HFFc6 (cell line): ENCODE measurements at regions not wholly inside any gene's neighbourhood (a gene's known extent, or its start where the extent isn't known, plus 50 kb on each side); places are given as distances from the start of the nearest gene placed in this dataset.

Experiments
- DNase-seq: peaks from one replicate; pipeline ENCODE4 v3.0.0-alpha.2; 2018
- H3K27ac Mint-ChIP-seq: 2 replicates; pipeline ENCODE4 v1.8.0; 2020; ENCODE audit warnings: mild to moderate bottlenecking, mixed read lengths
- H3K27me3 Mint-ChIP-seq: 2 replicates; pipeline ENCODE4 v1.8.0; 2021; ENCODE audit warnings: mild to moderate bottlenecking, moderate library complexity, mixed read lengths; ENCODE audit not compliant: insufficient read depth
- H3K36me3 Mint-ChIP-seq: 2 replicates; pipeline ENCODE4 v1.8.0; 2021; ENCODE audit warnings: low read depth, mixed read lengths
- H3K4me1 Mint-ChIP-seq: 2 replicates; pipeline ENCODE4 v1.8.0; 2020; ENCODE audit warnings: low read depth, mixed read lengths
- H3K4me3 Mint-ChIP-seq: 2 replicates; pipeline ENCODE4 v1.8.0; 2020; ENCODE audit warnings: mild to moderate bottlenecking, moderate library complexity, mixed read lengths
- H3K9me3 Mint-ChIP-seq: 2 replicates; pipeline ENCODE4 v1.8.0; 2020; ENCODE audit warnings: mild to moderate bottlenecking, mixed read lengths
- TF ChIP-seq, protein P1 (sequence below): fragments of 200-600 bp; sonication (generic); IDR thresholded peaks from 2 replicates; pipeline ENCODE4 v1.5.0; 2021; ENCODE audit warnings: antibody characterized with exemption, mild to moderate bottlenecking

DNA sequence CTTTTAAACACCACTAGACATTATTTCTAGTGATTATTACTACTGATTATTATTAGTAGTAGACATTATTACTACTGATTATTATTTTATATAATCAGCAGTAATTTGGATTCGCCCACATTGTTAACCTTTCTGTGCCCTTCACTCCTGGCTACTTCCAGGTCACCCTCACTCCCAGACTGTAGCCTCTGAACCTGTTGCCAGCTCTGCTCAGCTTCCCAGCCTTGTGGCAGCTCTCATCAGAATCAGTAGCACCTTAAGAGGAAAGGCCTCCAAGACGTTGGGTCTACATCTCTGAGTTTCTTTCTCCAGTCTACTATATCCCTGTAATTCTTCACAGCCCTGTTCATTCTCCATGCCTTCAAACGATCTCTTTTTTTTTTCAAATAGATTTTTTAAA lies 137.0 kb downstream of the KATNIP start:
- no peaks in the 10 kb centered on the region for H3K9me3 Mint-ChIP-seq
- no peaks in the 10 kb centered on the region; the same call in 1 of the 2 replicates for H3K27me3 Mint-ChIP-seq
- H3K36me3 Mint-ChIP-seq, result 0 out of 2 replicates have a peak, but pooled peaks cover 7% of the 10 kb centered on the region
- H3K4me1 Mint-ChIP-seq, result peaks cover 19% of the 10 kb centered on the region
- no peak overlapping the region for H3K4me3 Mint-ChIP-seq
- H3K27ac Mint-ChIP-seq, result no peak overlapping the region
- DNase-seq, result no peak
- TF ChIP-seq, protein P1, sequence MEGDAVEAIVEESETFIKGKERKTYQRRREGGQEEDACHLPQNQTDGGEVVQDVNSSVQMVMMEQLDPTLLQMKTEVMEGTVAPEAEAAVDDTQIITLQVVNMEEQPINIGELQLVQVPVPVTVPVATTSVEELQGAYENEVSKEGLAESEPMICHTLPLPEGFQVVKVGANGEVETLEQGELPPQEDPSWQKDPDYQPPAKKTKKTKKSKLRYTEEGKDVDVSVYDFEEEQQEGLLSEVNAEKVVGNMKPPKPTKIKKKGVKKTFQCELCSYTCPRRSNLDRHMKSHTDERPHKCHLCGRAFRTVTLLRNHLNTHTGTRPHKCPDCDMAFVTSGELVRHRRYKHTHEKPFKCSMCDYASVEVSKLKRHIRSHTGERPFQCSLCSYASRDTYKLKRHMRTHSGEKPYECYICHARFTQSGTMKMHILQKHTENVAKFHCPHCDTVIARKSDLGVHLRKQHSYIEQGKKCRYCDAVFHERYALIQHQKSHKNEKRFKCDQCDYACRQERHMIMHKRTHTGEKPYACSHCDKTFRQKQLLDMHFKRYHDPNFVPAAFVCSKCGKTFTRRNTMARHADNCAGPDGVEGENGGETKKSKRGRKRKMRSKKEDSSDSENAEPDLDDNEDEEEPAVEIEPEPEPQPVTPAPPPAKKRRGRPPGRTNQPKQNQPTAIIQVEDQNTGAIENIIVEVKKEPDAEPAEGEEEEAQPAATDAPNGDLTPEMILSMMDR, result no peak

DNA sequence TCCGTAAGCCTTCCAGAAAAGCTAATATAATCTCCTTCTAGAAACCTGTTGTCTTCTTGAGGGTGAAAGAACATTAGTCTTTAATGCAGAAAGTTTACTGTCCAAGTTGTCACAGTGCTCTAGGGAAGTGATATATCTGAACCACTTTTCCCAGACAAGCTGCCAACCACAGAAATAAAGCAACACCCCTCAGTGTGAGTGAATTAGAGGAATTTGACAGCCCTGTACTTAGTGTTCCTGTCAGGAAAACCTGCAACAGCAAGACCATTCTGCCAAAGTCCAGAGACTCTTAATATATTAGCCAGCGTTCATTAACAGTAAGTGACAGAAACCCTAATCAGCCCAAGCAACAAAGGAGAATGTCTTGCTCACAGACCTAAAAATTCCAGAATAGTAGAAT lies 137.7 kb downstream of the KATNIP start:
- no peak for DNase-seq
- no peak overlapping the region for H3K27ac Mint-ChIP-seq
- no peak overlapping the region for H3K4me3 Mint-ChIP-seq
- H3K9me3 Mint-ChIP-seq, result no peaks in the 10 kb centered on the region
- TF ChIP-seq, protein P1, result no peak
- 0 out of 2 replicates have a peak, but pooled peaks cover under 1% of the 10 kb centered on the region for H3K36me3 Mint-ChIP-seq
- H3K4me1 Mint-ChIP-seq, result peaks cover 19% of the 10 kb centered on the region
- no peaks in the 10 kb centered on the region; the same call in 1 of the 2 replicates for H3K27me3 Mint-ChIP-seq

DNA sequence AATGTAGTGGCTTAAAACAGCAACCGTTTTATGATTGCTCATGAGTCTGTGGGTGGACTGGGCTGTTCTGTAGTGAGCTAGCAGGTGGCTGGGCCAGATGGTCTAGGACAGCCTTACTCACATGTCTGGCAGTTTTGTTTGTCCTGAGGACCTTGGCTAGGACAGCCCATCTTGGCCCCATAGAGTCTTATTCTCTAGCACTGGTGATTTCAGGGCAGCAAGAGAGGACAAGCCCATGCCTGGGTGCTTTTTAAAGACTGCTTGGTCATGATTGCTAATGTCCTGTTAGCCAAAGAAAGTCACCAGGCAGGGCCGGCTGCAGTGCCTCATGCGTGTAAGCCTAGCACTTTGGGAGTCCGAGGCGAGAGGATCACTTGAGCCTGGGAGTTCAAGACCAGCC lies 139.8 kb downstream of the KATNIP start:
- no peaks in the 10 kb centered on the region; the same call in 1 of the 2 replicates for H3K27me3 Mint-ChIP-seq
- H3K36me3 Mint-ChIP-seq, result no peaks in the 10 kb centered on the region
- H3K27ac Mint-ChIP-seq, result no peak overlapping the region
- DNase-seq, result no peak
- H3K4me3 Mint-ChIP-seq, result no peak overlapping the region
- peaks cover 19% of the 10 kb centered on the region for H3K4me1 Mint-ChIP-seq
- TF ChIP-seq, protein P1, result no peak
- no peaks in the 10 kb centered on the region for H3K9me3 Mint-ChIP-seq

DNA sequence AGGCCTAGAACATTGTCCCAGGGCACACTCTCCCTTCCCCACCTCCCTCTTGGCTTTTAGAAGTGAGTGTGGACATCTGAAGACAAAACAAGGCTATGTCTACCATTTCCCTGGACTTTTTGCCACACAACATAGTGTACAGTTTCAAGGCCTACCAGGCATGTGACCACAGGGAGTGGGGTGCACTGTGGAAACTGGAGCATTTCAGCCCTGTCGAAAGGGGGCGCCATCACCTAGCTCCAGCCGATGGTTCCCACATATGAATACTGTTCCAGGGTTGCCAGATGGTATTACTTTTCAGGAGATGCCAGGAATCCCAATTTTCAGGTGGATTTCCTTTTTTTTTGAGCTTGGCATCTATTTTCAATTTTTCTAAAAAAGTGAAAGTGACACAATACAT lies 140.7 kb downstream of the KATNIP start:
- no peaks in the 10 kb centered on the region for H3K36me3 Mint-ChIP-seq
- peaks cover 10% of the 10 kb centered on the region for H3K4me1 Mint-ChIP-seq
- H3K27ac Mint-ChIP-seq, result no peak overlapping the region
- no peak overlapping the region for H3K4me3 Mint-ChIP-seq
- TF ChIP-seq, protein P1, result peak; percentile 83
- no peaks in the 10 kb centered on the region for H3K9me3 Mint-ChIP-seq
- peak; percentile 37 for DNase-seq
- H3K27me3 Mint-ChIP-seq, result no peaks in the 10 kb centered on the region; the same call in 1 of the 2 replicates

DNA sequence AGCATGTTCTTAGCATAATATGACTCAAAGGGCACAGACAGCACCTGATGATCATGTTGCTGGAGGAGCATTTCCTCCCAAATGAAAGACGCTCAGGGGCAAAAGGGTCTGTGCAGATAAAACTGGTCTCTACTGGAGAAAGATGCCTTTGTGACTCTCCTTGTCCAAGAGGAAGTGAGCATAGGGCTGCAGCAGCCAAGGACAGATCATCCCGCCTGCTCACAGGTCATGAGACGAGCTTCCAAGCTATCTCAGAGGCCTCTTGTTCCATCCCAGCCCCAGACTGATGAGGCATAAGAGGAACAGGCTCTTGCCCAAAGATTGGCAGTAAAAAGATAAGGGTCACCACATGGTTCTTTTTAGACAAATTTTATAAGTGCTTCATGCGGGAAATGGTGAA lies 141.8 kb downstream of the KATNIP start:
- TF ChIP-seq, protein P1, result no peak
- no peaks in the 10 kb centered on the region for H3K36me3 Mint-ChIP-seq
- no peaks in the 10 kb centered on the region; the same call in 1 of the 2 replicates for H3K27me3 Mint-ChIP-seq
- no peaks in the 10 kb centered on the region for H3K4me1 Mint-ChIP-seq
- H3K9me3 Mint-ChIP-seq, result no peaks in the 10 kb centered on the region
- H3K27ac Mint-ChIP-seq, result no peak overlapping the region
- no peak overlapping the region for H3K4me3 Mint-ChIP-seq
- no peak for DNase-seq

DNA sequence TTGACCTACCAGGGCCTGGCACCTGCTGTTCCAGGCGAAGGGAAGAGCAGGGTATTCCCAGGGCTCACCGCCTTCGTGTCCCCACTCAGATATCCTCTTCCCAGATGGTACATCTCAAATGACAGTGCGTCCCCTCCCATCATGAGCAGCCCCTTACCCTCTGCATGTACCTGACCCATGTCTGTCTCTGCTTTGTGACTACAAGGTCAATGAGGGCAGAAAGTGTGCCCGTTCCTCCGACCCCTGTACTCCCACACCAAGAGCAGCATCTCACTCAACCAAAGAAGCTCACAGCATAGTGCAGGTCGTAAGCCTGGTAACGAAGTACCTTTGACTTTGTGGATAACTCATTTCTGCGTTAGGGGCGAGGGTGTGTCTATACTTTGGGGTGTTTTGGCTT lies 142.6 kb downstream of the KATNIP start:
- TF ChIP-seq, protein P1, result no peak
- no peaks in the 10 kb centered on the region for H3K4me1 Mint-ChIP-seq
- no peak for DNase-seq
- no peaks in the 10 kb centered on the region; the same call in 1 of the 2 replicates for H3K27me3 Mint-ChIP-seq
- no peak overlapping the region for H3K4me3 Mint-ChIP-seq
- H3K36me3 Mint-ChIP-seq, result no peaks in the 10 kb centered on the region
- H3K27ac Mint-ChIP-seq, result no peak overlapping the region
- no peaks in the 10 kb centered on the region for H3K9me3 Mint-ChIP-seq
